Left ventricle myocardium superior (tissue), 1 donor: ENCODE measurements at regions not wholly inside any gene's neighbourhood (a gene's known extent, or its start where the extent isn't known, plus 50 kb on each side); places are given as distances from the start of the nearest gene placed in this dataset.

ENCODE experiments used
- ATAC-seq: fragments of 200-7000 bp; cut with Tn5 transposase; one replicate; pipeline ENCODE4 v1.9.1; 2020; ENCODE audit warnings: mild to moderate bottlenecking, moderate library complexity
- DNase-seq: peaks from one replicate; pipeline ENCODE4 v3.0.0-alpha.2; 2020
- intact Hi-C: fragments of 100-400 bp; cut with micrococcal nuclease; formaldehyde crosslinking; loops from one replicate; pipeline ENCODE4 v1.11.0; 2022
- donor health status: DM: no; HTN: yes; CAD: no; lungs with severe emphysema.

DNA sequence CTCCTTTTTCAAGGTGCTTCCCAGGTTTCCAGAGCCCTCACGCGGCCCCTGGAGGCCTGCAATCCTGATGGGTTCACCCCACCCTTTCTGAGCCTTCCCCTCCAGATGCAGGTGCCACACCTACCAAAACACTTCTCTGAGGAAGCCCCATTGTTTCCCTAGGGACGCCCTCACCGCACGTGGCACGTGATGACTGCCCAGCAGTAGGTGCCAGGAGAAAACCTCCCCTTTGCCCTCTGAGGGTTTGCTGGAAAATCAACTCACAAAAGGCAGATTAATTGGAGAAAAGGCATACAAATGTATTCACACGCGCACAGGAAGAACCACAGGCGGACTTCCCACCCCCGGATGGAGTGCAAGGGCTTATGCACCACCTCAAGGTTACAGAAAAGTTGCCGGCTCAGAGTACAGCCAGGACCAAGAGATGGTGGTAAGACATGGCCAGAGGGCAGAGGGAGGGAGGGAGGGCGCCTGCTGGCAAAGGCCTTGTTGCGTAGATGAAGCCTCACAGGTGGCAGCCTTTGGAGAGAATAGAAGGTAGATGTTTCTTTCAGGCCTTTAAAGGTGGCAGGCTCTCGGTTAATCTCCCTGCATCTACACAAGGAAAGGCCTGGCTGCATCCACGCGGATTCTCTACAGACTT, 269.4 kb upstream of the RAB6C start:
- DNase-seq (no peak), ATAC-seq (no peak)
- intact Hi-C loops, result no loop called here

DNA sequence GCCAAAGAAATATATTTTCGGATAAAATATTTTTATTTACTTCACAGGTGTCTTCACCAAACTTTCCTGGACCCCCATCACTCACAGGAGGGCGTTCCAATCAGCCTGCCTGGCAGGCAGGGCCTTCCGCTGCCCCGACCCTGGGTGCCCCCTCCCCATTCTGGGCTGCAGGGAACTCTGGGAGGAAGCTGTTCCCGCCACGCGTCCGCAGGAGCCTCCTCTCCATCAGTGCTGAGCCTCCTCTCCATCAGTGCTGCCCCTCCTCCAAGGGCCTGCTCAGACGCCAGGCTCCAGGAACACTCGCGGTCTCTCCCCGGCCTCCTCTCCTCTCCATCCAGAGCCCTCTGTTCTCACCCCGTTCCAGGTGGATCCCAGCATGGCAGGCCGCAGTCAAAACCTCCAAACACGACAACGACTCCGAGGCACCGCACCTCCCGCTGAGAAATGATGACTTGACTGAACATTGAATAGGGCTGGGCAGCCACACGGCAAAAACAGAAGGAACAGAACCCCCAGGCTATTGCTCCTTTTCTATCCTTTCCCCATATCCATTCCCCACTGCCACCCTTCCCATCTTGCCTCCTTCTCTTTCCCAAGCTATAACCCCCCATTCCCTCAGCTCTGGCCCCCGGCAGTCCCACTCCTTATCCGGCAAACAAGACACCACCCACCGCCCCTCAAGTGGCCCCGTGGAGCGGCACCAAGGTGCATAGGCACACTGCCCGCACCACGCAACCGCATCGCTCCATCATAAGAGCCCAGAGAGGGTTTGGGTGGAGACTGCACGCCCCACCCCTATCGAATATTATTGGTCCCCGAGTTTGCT, 268.6 kb upstream of the RAB6C start:
- DNase-seq, result no peak
- no peak for ATAC-seq

DNA sequence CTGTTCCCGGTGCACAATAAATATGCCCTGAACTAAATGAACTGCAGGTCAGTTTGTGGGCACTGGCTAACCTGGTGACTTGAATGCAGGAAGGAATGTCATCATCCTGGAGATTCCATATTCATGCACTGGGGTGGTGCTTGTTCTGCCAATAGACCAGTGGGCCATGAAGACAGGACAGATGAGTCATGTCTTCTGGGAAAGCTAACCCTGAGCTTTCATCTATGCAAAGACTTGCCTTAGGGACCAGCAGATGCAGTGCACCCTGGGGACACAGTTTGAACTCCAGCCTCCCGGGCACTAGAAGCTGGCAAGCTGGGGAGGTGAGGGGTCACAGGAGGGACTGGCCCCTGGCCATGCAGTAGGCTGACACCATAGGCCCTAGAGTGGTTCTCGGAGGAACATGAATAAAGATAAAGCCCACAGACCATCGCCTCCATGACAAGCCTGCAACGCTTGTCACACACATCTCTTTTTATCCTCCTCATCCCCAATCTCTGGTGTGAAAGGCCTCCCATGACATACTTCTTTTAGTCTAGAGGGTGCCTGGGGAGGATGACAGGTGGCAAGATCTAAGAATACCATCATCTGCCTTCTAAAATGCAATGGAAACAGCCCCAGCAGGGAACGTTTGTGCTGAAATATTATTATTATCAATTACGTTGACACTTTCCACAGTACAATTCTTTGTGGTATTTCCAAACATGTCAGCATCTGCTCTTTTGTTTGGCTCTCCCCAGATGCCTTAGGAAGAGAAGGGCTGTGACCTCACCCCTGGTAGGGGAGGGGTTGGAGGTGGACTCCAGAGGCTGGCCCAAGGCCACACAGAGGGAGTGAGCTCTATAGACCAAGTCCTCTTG, 267.4 kb upstream of the RAB6C start:
- DNase-seq (no peak), ATAC-seq (no peak)
- intact Hi-C loops, result no loop called here

More for the DNA sequence above, 268.6 kb upstream of the RAB6C start:
- intact Hi-C loops, result no loop called here

DNA sequence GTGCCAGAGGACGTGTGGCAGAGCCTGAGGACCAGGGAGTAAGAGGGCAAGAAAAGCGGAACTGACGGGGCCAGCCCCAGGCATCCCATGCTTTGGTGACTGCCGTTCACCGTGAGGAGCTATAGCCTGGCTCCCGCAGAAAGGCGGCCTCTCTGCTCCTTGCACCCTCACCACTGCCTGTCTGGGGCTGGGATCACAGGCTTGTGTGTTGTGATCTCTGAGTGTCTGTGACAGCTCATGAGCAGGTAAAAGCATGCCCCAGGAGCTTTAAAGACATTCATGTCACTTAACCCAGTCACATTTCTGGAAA, 266.8 kb upstream of the RAB6C start:
- intact Hi-C loops, result no loop called here
- DNase-seq (no peak), ATAC-seq (no peak)

DNA sequence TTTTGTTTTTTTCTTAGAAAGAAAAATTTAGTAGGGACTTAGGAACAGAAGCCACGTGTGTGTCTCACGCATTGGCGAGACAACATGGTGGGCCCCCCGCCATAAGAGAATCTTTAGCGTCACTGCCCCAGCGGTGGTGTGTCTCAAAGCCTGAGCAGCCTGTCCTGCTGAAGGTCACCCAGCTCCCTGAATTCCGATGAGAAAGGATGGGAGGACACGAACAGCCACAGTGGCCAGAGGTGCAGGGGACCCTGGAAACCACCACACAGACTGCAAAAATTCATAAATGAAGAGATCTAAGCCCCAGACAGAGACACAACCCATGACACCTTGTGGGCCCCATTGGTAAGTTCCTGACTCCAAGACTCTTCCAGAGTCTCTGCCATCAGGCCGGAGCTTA, 266.1 kb upstream of the RAB6C start:
- intact Hi-C loops, result no loop called here
- ATAC-seq, result no peak

GRCh38 chr2:129716781-129717559, 262.5 kb upstream of the RAB6C start:
- ATAC-seq (no peak), DNase-seq (no peak)
- intact Hi-C loops, result no loop called here

More for the DNA sequence above, 266.1 kb upstream of the RAB6C start:
- DNase-seq, result no peak

GRCh38 chr2:129717560-129718130, 261.8 kb upstream of the RAB6C start:
- intact Hi-C loops, result no loop called here
- DNase-seq, result no peak
- no peak for ATAC-seq

GRCh38 chr2:129719335-129719734, 260.1 kb upstream of the RAB6C start:
- intact Hi-C loops, result no loop called here
- no peak for ATAC-seq
- no peak for DNase-seq

DNA sequence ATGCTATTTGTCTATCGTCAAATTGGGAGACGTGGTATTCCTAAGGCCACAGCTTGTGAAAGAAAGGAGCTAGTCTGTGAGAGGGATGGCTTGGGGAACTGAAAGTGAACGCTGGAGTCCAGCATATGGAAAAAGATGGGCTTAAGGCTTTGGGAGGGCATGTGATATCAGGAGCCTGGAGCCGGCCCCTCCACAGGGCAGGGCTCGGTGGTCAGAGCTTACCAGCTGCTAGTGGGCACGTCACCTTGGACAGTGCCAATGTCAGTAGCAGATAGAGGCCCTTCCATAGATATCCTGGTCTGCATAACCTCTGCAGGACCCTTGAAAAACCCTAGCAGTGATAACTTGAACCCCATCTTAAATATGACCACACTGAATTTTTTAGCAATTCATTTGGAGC, 259.1 kb upstream of the RAB6C start:
- ATAC-seq (no peak), DNase-seq (no peak)

GRCh38 chr2:129720761-129721160, 258.7 kb upstream of the RAB6C start:
- no peak for ATAC-seq
- intact Hi-C loops, result no loop called here
- DNase-seq, result no peak

More for the DNA sequence above, 259.1 kb upstream of the RAB6C start:
- intact Hi-C loops, result no loop called here

DNA sequence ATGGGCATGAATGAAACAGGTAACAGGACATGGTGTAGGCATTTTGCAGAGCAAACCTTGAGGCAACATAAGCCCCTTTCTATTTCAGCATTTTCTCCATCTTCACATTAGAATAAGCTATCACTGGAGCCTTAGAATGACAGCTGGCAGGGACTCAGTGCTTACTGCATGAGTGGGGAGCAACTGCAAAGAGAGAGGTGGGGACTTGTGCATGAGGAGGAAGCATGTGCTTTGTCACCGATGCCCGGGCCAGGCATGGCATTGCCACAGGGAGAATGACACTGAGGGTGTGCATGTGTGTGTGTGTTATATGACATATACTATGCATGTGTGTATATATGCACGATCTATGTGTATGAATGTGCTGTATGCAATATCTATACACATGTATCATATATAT, 258.2 kb upstream of the RAB6C start:
- intact Hi-C loops, result no loop called here
- DNase-seq (no peak), ATAC-seq (no peak)

- intact Hi-C loops, result no loop called here
- DNase-seq (no peak), ATAC-seq (no peak)
These were observed 257.6 kb upstream of the RAB6C start for GRCh38 chr2:129721846-129722245.

GRCh38 chr2:129722306-129723019, 257.0 kb upstream of the RAB6C start:
- intact Hi-C loops, result no loop called here
- ATAC-seq (no peak), DNase-seq (no peak)

DNA sequence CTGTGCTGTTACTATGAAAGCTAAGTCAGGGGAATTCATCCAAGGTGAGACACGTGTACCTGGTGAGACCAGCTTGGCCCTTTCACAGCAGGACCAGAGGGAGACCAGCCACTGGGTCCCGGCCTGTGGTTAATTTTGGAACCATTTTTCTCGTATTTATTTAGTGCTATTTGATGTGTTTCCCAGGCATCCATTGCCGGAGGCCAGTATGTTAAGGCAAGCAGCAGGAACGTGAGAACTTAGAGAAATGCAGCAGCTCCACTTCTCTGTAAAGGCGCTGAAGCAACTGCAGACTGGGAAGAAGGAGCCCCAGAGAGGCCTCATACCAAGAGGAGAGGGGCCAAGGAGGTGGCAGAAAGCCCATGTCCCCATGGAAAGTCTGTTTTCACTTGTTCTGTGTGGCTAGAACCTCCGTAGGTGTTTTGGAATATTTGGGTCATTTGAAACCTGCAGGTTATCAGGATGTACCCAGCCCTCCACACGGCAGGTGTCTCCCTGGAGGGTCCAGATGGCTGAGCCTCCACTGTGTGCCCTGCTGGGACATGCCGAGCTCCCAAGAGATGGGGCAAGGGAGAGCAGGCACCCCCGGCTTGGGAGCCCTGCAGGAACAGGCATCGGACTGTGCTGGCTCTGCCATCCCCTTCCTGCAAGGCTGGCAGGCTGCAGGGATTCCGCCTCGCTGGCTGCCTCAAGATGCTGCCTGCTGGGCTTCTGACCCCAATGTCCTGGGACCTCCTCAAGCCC, 256.0 kb upstream of the RAB6C start:
- DNase-seq (no peak), ATAC-seq (no peak)
- intact Hi-C loops, result no loop called here

DNA sequence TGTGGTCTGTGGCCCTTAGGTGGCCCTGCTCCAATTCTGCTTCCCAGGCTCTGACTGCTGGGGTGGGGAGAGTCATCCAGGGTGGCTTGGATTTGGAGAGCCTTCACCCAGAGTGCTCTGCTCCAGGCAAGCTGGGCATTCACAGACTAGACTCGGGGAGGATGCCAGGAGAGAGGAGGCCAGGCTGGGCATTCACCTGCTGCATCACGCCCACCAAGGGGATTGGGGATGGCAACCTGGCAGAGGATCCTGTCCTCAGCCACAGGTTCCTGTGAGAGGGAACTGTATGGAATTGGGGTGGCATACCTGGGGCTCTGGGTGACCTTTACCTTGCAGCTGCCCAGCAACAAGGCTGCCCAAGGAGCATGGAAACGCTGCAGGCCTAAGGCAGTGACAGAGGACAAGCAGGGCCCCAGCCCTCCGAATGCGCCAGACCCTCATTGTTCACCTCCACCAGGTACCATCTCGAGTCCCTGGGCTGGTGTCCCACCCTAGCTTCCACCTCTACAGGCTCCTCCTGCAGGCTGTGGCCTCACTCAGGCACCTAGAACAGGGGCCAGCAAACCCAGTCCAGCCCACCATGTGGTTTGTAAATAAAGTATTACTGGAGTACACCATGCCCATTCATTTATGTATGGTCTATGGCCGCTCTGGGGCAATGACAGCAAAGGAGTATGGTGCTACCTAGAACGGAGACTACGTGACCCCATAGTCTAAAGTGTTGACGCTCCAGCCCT, 255.3 kb upstream of the RAB6C start:
- intact Hi-C loops, result no loop called here
- ATAC-seq (no peak), DNase-seq (no peak)

DNA sequence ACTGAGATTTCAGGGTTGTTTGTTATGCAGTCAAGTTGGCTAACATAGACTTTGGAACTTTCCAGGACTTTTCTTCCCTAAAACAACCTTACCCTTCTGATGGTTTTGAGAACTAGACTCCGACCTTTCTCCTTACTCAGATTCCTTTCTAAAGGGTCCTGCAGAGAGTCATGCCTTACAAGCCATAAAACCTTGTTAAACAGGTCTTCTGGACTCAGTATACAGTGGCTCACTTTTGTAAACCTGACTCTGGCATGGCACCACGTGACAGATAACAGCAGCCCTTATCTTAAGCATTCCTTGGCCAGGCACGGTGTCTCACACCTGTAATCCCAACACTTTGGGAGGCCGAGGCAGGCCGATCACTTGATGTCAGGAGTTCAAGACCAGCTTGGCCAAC, 253.2 kb upstream of the RAB6C start:
- no peak for DNase-seq
- intact Hi-C loops, result no loop called here
- ATAC-seq, result no peak

- DNase-seq (no peak), ATAC-seq (no peak)
- intact Hi-C loops, result no loop called here
These were observed 252.2 kb upstream of the RAB6C start for GRCh38 chr2:129727286-129727685.
